ENCODE measurements at regions not wholly inside any gene's neighbourhood (a gene's known extent, or its start where the extent isn't known, plus 50 kb on each side); places are given as distances from the start of the nearest gene placed in this dataset.
A peak's percentile ranks its signal among the peaks of the same experiment; 100 is the strongest.

DNA sequence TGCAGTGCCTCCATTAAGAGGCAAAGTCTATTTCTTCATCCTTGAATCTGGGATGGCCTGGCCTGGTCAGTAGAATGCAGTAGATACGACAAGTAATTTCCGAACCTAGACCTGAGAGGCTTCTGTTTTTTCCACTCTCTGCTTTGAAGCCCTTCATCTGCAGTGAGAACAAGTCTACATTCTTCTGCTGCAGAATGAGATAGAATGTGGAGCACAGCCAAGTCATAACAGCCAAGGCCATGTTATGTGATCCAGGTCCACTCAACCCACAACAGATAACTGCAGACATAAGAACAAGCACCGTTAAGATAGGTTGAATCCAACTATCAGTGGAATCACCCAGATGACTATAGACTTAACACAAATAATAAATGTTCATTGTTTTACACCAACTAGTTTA, 1297.7 kb downstream of the C4orf33 start:
- no peak for DNase-seq

DNA sequence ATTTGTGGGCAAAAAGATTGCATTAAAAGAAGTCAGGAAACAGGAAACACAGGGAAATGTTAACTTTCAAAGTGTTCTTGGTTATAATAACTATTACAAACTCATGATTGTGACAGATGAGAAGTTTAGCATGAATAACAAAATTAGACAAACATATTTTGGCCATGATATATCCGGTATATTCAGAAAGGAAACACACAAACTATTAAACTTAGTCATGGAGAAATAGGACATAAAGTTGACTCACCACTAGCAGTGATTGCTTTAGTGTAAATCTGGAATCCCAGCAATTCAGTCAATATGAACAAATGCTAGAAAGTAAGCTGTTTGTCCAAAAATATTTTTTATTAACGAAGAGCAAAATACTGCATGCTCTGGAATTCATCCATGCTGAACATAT, 1299.9 kb downstream of the C4orf33 start:
- no peak for DNase-seq

DNA sequence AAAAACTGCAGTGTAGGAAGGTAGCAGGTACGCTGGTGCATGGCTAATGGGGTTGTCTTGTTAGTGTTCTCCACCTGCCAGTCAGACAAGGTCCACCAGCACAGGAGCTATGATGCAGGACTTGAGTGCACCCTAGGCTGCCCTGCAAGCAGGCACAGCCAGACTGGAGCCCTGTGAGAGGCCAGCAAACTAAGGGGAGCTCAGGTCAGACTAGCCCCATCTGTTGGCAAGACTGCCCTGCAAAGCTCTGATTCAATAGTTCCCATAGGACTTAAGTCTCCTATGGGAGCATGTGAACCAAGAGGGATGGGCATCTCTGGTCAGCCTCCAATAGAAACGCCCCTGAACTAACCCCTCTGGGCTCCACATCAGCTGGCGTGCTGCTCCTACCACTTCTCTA, 1307.3 kb downstream of the C4orf33 start:
- no peak for DNase-seq

DNA sequence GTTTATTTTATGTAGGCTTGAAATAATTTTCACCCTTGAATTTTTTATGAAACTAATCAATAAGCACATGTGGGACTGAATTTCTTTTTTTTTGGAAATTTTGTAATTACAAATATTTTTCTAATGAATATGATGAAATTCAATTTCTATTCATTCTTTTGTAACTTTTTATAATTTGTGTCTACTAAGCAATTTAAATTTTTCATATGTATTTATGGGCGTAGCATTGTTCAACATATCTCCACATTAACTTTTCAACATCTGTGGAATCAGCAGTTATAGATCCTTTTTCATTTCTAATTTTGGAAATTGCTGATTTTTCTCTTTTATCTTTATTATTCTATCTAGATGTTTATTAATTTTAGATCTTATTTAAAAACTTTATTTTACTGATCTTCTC, 1320.3 kb downstream of the C4orf33 start:
- no peak for DNase-seq

DNA sequence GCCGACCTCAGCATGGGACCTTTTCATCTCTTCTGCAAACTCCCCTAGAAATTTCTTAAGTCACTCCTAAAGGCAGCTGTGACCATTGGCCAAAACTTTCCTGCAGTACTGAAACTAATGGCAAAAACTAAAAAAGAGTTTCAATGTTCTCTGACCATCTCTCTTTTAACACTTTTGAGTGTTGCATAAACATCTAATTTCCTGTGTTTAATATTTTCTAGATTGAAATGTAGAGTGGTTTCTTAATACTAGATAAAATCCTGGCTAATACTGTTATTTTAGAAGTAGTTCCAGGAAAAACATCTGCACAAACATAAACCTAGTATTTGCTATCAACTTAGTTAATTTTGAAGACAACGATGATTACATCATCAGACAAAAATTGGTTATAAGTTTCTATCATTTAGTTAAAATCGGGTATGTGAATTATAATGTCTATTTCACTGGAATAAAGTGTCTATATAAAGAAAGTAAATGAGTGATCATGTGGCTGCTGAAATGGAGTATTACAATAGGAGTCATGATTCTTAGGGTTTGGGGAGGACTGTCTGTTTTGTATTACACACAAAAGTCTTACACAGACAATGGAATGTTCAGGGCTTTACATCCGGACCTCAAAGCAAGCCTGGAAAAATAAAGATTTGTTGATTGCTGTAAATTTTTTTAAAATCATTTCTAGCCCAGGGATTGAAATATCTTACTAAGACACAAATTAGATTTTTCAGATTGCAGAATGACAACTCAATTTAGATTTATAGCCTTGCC, 1323.4 kb downstream of the C4orf33 start:
- no peak for DNase-seq

DNA sequence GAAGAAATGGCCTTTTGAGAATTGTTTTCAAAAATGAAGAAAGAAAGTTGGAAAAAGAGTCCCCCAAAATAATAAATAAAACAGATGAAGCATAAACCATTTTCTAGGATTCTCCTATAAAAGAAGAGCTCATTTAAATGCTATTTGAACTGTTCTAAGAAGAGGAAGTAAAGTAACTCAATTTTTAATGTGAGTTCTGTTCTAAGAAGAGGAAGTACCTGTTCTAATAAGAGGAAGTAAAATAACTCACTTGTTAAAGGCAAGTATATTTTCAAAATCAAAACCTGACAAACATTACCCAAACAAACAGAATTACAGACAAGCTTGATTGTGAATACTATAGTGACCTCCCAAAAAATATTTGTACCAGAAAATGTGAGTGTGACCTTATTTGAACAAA, 1326.3 kb downstream of the C4orf33 start:
- DNase-seq: no peak

DNA sequence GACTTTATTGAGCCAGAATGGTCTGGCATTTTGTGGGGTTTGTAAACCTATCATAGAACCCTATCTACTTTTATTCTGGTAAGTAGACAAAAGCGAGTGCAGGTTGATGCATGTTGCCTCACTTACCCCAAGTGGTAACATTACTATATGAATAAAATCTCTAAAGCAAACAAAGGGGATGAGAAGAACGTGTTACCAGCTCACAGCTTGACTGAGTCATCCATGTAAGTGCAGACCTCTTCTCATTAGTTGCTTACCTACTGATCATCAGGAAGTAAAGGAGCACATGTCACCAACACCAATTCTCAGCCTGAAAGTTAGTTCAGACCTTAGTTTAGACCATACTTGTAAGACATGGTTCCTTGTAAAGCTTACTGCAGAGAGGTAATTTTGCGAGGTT, 1328.3 kb downstream of the C4orf33 start:
- DNase-seq: no peak

DNA sequence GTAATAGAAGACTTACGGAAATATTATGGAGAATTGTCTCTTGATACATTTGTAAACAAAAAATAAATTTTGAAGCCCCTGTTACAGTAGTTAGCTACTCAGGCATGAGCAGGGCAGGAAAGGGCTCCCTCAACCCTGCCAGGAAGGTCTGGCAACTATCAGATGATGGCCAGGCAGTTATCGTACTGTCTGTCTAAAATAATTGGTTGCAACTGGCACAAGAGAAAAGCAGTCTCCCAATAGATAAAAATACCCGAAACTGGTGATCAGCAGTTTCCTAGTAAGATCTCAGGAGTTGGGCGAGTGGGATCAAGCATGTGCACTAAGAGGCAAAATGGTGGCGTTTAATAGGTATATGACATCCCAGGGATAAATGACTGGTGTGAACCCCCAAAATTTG, 1336.3 kb downstream of the C4orf33 start:
- no peak for DNase-seq

DNA sequence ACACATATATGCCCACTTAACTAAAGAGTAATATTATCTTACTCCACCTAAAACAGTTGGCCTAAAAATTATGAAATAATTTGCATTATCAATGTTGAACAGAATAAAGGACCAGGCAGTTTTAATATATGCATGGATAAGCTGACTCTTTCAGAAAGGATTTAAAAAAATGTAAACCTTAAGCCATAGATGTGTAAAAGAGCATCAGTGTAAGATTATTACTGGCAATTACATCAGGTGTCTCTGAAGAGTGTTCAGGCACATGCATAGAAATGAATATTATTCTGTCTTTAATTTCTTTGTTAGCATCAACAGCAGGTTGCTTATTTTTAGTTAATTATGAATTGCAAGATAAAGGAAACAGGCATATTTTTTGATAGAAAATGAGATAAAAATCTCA, 1353.8 kb downstream of the C4orf33 start:
- DNase-seq: no peak

DNA sequence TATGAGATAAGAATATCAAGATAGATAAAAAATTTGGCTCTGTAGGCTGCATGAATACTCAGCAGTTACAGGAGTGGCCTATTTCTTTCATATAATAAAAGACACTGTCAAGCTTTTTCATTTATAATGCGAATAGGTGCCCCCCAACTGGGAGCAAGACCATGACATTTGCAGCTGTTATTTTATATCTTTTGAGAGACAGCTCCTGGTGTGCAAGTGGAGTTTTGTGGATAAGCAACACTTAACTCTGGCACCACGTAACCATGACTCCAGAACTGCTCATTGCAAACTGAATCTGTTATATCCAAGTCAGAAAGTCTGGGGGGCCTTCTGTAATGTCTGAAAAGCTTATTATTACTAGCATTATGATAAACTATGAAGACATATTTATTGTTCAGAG, 1372.4 kb downstream of the C4orf33 start:
- no peak for DNase-seq

DNA sequence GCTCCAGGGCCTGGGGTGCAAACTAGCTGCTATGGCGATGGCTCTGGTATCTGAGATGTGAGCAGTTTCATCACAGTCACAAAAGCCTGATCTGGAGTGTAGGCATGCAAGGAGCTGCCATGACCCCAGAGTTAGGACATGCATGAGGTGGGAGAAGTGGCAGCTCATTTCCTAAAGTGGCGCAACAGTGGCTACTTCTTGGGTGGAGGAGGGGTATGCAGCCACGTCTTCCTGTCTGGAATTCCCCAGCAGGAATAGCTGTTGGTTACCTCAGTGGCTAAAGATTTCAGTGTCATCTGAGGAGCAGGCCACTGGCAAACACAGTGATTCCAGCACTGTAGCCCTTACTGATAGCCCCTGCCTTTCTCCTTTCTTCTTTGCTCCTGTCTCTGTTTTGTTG, 1382.5 kb downstream of the C4orf33 start:
- DNase-seq: no peak

DNA sequence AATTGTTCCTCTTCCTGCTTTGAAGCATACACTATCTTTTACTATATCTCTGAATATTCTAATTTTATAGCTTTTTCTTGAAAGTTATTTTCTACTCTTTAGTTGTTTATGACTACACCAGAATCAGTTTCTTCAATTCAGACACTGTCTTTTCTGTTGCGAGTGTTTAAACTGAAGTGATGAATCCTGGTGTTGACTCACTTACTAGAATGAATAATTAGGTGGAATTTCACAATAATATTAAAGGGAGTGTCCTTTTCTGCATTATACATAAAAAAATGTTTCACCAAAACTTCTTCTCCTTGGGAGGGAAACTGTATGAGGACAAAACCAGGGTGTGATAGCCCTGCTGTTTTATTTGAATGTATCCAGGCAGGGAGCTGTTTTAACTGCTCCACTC, 1383.1 kb downstream of the C4orf33 start:
- DNase-seq: no peak

DNA sequence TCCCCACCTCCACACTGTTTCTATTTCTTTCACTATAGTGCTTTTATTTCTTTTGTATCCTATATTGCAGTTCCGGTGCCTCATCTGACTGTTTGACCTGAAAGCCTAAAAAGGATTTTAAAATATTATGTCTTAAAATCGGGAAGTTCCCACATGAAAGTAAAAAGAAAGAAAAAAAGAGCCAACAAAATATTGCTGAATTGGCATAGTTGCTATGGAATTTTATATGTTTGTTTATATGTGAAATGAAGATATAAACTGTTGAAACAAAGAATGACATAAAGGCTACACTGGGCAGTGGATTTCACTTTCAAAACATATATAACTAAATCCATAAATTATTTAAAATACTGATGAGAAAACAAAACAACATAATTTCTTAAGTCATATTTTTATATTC, 1383.7 kb downstream of the C4orf33 start:
- no peak for DNase-seq

DNA sequence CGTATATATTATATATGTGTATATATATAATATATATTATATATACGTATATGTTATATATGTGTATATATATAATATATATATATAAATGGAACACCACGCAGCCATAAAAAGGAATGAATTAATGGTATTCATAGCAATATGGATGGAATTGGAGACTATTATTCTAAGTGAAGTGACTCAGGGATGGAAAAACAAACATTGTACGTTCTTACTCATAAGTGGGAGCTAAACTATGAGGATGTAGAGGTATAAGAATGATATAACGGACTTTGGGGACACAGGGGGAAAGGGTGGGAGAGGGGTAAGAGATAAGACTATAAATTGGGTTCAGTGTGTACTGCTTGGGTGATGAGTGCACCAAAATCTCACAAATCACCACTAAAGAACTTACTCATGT, 1388.9 kb downstream of the C4orf33 start:
- no peak for DNase-seq

DNA sequence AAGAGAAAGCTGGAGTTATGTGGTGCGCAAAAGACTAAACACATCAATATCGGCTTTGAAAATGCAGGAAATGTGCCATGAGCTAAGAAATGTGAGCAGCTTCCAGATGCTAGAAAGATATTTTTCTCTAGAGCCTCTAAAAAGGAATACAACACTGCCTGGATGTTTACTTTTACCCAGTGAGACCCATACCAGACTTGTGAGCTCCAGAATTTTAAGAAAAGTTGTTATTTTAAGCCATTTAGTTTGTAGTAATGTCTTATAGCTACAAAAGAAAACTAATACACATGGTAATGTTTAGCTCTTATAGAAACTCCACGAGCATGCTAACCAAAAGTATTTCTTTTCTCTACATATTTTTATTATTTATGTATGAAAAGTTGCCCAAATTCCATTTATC, 1389.4 kb downstream of the C4orf33 start:
- no peak for DNase-seq

DNA sequence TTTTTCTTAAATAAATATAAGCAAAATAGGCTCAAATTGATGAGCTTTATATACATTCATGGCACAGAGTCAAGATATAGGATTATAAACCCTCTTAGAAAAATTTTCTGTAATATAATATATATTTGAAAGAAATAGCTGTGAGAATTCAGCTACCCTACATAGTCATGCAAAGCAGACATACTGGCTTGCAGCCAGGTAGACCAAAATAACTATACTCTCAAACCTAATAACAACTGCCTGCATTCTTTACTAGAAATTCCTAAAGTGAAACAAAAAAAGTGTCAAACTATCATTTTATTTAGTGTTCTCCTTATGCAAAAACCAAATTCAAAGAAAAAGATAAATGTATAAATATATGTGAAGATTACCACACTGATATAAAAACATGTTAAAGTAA, 1390.2 kb downstream of the C4orf33 start:
- peak; percentile 53 for DNase-seq

DNA sequence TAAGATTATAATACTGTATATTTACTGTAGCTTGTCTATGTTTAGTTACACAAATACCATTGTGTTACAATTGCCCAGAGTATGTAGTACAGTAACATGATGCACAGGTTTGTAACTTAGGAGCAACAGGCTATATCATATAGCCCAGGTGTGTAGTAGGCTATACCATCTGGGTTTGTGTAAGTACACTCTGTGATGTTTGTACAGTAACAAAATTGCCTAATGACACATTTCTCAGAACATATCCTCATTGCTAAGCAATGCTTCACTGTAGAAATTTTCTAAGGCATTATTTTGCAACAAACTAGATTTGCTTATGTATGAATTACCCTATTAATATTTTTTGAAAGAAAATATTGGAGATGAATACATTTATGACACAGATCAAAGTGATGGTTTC, 1390.9 kb downstream of the C4orf33 start:
- DNase-seq: no peak

DNA sequence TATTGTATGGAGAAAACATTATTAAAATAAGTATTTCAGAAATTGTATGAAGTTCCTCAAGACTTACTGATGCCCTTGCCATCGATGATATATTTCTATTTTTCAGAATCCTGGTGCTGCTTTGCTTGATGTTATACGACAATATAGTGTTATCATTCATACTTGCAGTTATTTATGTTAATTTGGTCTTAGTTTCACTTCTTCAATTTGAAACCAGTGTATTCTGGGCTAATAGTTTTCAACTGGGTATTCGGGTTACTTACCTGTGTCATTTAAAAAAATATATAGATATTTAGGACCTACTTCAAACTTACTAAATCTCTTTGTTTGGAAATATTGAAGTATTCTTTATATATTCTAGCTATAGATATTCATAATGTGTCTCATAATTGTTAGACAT, 1414.7 kb downstream of the C4orf33 start:
- DNase-seq: no peak

DNA sequence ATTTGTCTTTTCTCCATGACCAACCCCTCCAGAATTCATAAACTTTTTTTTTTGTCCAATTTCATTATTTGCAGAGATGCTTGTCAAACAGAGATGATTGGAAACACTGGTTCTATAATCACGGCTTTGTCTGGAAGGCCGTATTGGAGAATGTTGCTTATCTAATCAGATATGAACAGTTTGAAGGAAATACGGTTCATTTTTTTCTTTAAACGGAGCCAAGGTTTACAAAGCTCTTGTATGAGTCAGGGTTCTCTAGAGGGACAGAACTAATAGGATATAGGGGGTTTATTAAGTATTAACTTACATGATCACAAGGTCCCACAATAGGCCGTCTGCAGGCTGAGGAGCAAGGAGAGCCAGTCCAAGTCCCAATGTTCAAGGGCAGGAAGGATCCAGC, 1415.8 kb downstream of the C4orf33 start:
- DNase-seq: no peak

DNA sequence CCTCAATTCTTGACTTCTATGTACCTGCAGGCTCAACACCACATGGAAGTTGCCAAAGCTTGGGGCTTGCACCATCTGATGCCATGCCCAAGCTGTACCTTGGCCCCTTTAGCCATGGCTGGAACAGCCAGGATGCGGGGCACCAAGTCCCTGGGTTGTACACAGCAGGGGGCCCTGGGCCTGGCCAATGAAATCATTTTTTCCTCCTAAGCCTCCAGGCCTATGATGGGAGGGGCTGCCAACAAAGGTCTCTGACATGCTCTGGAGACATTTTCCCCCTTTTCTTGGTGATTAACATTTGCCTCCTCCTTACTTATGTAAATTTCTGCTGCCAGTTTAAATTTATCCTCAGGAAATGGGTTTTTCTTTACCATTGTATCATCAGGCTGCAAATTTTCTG, 1428.1 kb downstream of the C4orf33 start:
- DNase-seq: no peak

DNA sequence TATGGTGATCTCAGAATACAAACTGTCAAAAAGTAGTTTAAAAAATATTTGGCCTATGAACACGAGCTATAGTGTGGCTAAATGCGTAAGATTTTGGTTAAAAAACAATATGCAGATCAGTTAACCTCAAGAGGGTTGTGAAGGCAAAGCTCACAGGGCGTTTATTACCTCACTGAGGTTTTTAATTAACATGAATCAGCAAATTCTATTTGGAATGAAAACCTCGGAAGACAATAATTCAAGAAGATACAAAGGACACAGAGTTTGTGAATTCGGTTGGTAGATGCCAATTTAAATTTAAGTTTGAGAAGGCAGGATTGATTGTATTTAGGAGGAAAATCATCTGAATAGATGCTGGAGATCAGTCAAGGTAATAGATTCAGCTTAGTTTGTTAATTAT, 1434.6 kb downstream of the C4orf33 start:
- DNase-seq: no peak

DNA sequence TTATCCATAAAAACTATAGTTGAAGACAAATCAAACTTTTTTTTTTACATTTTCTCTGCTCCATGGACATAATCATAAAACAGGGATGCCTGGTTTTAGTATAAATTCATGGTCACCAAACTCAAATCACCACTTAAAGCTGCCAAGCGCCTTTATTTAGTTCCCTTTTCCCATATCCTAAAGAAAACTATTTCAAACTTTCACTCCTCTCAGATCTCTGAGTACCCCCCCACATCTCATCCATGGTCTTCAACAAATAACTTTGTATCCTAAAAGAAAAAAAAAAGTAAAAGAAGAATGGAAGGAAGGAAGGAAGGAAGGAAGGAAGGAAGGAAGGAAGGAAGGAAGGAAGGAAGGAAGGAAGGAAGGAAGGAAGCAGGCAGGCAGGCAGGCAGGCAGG, 1438.7 kb downstream of the C4orf33 start:
- DNase-seq: no peak

DNA sequence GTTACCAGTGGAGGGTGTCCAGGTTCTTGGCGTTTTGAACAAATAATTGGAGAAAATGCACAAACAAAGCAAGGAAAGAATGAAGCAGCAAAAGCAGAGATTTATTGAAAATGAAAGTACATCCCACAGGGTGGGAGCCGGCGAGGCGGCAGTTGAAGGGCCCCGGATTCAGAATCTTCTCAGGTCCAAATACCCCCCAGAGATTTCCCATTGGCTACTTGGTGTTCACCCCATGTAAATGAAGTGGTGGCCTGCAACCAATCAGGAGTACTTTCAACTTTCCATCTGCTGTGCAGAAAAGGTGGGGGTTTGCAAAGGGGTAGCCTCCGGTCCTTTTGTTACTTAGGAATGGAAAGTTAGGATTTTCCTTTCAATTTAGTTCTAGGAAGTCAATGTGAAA, 1447.0 kb downstream of the C4orf33 start:
- no peak for DNase-seq

DNA sequence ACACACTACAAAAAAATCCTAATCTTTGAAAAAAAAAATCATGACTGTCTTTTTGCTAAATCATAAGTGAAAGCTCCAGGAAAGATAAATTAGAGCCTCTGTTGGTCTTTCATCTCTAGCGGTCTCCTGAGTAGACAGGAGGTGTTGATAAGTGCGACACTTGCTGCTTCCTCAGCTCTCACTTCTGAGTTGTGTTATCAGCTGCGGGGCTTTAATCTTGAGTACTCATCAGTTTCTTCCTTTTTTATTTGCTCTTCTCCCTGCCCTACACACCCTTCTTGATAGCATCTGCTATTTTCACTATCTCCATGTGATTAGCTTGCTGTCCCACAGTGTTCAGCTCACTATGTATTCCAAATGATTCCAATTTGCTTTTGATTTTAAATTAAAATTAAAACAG, 1449.2 kb downstream of the C4orf33 start:
- DNase-seq: no peak

DNA sequence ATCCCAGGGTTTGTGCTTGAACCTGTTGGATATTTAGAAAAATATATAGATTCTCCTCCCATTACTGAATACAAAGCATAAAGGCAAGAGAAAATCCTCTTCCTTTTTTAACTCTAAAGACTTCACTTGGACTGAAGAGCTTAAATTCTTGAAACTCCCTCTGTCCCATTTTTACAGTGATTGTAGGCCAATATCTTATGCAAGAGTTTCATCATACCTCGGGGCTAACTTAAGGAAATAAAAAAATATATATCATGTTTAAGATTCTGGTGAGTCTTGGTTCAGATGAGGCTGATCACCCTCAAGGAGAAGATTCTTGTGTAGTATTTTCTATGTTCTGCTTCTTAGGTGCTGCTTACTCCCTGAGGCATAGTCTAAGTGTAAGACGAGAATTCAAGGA, 1449.6 kb downstream of the C4orf33 start:
- DNase-seq: no peak

DNA sequence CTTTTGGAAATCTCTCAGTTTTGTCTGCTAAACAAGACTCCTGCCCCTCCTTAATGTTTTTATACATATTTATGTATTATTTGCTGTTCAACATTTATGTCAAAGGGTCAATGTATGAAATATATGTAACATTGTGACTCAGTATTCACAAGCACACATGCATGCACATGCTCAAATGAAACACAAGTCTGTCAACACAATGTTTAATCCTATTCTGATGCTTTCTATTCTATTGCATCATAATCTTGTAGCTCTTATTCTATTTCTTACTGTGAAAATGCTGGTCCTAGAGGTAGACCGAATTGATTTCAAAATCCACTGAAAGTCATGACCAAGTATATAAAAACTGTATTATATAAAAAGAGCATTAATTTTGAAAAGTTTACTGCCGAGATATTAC, 1463.3 kb downstream of the C4orf33 start:
- no peak for DNase-seq

All from NCI-H1048 (cell line).